SK-N-SH treated with all-trans-retinoic acid at 6 μM for 48 hours (cell line): ENCODE measurements at regions not wholly inside any gene's neighbourhood (a gene's known extent, or its start where the extent isn't known, plus 50 kb on each side); places are given as distances from the start of the nearest gene placed in this dataset.

Experiments used
- ESRRG ChIP-seq: fragments of 250-450 bp; sonication (Bioruptor Pico); IDR thresholded peaks from 2 replicates; pipeline ENCODE4 v1.6.1; 2021; ENCODE audit warnings: mild to moderate bottlenecking
- SNAI2 ChIP-seq: fragments of 250-450 bp; sonication (Bioruptor Pico); IDR thresholded peaks from 2 replicates; pipeline ENCODE4 v1.5.0; 2020; ENCODE audit warnings: mild to moderate bottlenecking, moderate library complexity

DNA sequence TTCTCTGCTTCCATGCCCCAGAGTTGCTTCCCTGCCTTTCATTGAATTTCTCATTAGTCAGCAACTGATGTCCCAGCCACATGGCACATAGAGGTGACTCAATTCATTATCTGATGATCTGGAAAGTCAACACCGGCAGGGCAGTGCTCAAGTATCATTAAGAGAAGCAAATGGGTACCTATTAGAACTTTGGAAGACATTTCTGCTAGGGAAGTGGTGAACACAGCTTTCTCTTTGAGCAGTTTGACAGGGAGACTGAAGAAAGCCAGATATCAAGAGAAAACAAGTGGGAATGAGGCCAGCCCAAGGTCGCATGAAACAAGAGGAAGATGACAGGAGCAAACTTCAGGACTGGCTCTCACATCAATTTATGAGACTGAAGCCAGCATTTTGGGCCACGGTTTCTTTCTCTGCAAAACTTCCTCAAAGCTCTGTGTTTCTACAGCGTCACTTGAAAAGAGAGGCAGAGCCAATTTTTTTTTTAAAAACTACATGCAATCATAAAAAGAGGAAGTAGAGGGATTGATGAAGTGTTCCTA is 108.3 kb upstream of the RPS6KA3 start:
- no peak for TF ChIP-seq ESRRG (CRISPR knock-in tag)
- no peak for TF ChIP-seq SNAI2 (CRISPR knock-in tag)
